ENCODE measurements at regions not wholly inside any gene's neighbourhood (a gene's known extent, or its start where the extent isn't known, plus 50 kb on each side); places are given as distances from the start of the nearest gene placed in this dataset.

DNA sequence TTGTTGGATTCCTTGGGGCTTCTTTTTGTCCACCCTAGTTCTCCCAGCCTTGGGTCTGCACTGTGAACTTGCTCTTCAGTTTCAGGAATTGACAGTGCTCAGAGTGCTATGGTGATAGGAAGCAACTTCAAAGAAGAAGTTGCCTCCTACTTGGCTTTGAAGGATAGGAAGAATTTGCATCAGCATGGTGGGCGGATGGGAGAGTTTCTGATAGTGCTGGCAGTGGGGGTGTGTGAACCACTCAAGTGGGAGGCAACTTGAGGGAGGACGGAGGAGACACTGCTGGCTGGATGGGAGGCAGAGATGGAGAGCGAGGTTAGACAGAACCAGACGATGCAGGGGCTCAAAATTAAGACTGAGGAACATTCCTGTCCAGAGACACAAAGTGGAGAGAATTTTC is 164.4 kb upstream of the SKOR2 start:
- TF ChIP-seq, protein P1, sequence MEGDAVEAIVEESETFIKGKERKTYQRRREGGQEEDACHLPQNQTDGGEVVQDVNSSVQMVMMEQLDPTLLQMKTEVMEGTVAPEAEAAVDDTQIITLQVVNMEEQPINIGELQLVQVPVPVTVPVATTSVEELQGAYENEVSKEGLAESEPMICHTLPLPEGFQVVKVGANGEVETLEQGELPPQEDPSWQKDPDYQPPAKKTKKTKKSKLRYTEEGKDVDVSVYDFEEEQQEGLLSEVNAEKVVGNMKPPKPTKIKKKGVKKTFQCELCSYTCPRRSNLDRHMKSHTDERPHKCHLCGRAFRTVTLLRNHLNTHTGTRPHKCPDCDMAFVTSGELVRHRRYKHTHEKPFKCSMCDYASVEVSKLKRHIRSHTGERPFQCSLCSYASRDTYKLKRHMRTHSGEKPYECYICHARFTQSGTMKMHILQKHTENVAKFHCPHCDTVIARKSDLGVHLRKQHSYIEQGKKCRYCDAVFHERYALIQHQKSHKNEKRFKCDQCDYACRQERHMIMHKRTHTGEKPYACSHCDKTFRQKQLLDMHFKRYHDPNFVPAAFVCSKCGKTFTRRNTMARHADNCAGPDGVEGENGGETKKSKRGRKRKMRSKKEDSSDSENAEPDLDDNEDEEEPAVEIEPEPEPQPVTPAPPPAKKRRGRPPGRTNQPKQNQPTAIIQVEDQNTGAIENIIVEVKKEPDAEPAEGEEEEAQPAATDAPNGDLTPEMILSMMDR (conservative IDR thresholded peaks at IDR 0.05; ENCODE audit: low read depth, low read length) = no peak
- H3K4me3 ChIP-seq (ENCODE audit: low read depth, low read length) = no peak overlapping the region
- DNase-seq (ENCODE audit: low read depth) = no peak

DNA sequence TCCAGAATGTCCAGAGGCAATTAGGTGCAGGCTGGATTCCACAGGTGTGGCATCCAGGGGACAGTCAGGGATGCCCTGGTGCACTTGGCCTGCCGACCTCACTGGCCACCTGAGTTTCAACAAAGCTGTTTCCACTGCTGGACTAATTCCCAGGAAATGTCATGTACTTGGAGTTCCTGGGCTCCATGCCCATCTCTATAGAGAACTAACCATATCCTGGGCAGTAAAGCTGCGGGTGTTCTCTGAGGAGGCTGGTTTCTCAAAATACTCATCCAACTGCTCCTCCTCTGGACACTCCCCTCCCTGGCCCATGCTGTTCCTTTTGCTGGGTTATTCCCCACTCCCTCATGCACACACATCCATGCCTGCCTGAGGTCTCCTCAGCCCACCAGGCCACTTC is 161.9 kb upstream of the SKOR2 start:
- TF ChIP-seq, protein P1 (conservative IDR thresholded peaks at IDR 0.05; ENCODE audit: low read depth, low read length) = no peak

DNA sequence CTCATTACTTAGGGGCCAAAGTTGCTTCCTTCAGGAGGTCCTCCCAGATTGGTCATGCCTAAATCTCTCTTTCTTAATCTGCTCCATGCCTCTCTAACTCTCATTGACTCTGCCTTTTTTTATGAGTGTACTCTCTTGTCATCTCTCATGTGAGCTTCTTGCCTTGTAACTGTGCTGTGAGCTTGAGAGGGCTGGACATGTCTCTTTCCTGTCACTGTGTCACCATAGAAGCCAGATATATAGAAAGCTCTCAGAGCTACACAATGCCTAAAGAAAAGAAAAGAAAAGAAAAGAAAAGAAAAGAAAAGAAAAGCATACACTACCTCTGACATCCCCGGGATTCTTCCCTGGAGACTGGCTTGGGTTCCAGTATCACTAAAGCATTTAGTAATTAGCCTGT is 161.5 kb upstream of the SKOR2 start:
- no peak overlapping the region for H3K4me3 ChIP-seq (ENCODE audit: low read depth, low read length)
- DNase-seq (ENCODE audit: low read depth) = no peak
- TF ChIP-seq, protein P1 (conservative IDR thresholded peaks at IDR 0.05; ENCODE audit: low read depth, low read length) = no peak

More for the DNA sequence above, 161.9 kb upstream of the SKOR2 start:
- H3K4me3 ChIP-seq (ENCODE audit: low read depth, low read length) = no peak overlapping the region
- no peak for DNase-seq (ENCODE audit: low read depth)

DNA sequence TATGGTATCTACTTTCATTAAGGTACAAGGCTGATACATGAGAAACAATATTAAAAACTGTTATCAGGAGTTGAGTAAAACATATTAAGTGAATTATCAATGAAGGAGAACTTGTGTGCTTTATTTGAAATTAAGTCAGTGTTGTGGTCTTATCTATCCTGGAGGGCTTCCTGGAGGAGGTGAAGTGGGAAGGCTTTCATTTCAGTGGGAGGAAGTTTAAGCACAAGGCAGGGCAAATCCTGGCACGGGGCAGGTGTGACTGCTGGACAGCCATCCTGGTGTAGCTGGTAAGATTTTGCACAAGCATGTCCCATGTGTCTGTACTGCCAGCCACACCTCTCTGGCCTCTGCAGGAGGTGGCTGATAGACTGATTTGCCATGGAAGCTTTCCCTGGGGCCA is 159.7 kb upstream of the SKOR2 start:
- TF ChIP-seq, protein P1 (conservative IDR thresholded peaks at IDR 0.05; ENCODE audit: low read depth, low read length) = no peak
- DNase-seq (ENCODE audit: low read depth) = no peak
- no peak overlapping the region for H3K4me3 ChIP-seq (ENCODE audit: low read depth, low read length)

DNA sequence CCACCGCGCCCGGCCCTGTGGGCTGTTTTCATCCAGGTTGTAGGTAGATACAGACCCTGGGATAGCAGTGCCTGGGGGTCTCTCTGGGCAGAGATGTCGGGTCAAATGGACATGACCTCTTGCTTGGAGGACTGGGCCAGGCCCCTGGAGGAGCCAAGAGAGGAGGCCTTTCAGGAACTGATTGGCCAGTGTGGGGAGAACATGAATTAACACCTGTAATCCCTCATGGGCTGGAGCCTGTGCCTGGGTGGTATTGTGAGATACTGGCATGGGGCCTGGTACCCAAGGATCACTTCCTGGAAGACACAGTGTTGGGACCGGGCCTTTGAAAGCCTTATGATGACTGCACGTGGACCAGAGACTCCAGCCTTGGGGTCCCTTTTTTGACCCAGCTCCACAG is 158.7 kb upstream of the SKOR2 start:
- no peak for DNase-seq (ENCODE audit: low read depth)
- no peak overlapping the region for H3K4me3 ChIP-seq (ENCODE audit: low read depth, low read length)
- TF ChIP-seq, protein P1 (conservative IDR thresholded peaks at IDR 0.05; ENCODE audit: low read depth, low read length) = no peak

DNA sequence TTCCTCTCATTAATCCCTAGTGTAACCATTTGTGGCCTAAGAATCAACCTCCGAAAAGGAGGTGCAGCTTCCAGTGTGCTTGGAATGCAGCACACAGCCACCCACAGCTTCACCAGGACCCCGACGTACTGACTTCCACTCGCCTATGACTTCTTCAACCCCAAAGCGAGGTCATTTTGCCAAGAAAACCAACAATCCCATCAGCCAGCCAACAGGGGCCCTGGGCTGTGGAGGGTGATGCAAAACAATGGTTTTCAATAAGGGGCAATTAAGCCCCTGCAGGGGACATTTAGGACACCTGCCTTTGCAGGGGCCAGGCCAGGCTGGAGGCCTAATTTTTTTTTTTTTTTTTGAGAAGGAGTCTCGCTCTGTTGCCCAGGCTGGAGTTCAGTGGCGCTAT is 158.1 kb upstream of the SKOR2 start:
- DNase-seq (ENCODE audit: low read depth) = no peak
- TF ChIP-seq, protein P1 (conservative IDR thresholded peaks at IDR 0.05; ENCODE audit: low read depth, low read length) = no peak
- no peak overlapping the region for H3K4me3 ChIP-seq (ENCODE audit: low read depth, low read length)

DNA sequence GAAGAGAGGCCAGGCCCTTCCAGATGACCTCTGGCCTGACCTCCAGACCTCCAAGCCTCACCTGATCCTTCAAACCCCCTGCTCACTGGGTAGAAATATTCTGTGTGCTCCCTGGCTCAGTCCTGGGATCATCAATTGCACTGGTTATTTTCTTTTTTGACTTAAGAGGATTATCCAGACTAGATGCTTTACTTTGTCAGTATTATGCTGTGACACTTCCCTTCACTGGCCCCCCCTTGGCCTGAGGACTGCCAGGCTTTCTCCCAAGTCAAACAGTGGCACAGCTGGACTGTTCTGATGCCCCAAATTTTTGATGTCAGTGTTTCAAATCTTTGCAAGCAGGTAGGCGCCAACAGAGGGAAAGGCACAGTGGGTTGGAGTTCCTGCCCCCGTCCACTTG is 156.3 kb upstream of the SKOR2 start:
- no peak for DNase-seq (ENCODE audit: low read depth)
- TF ChIP-seq, protein P1 (conservative IDR thresholded peaks at IDR 0.05; ENCODE audit: low read depth, low read length) = no peak
- no peak overlapping the region for H3K4me3 ChIP-seq (ENCODE audit: low read depth, low read length)
